AG09309 (cell line): ENCODE measurements at regions not wholly inside any gene's neighbourhood (a gene's known extent, or its start where the extent isn't known, plus 50 kb on each side); places are given as distances from the start of the nearest gene placed in this dataset.

Experiments
- DNase-seq: peaks from one replicate; pipeline ENCODE4 v3.0.0-alpha.2; 2010; ENCODE audit warnings: low read depth
- H3K4me3 ChIP-seq: 2 replicates; pipeline ENCODE4 v1.5.1; 2011; ENCODE audit warnings: mild to moderate bottlenecking, low read depth, low read length, moderate library complexity; ENCODE audit not compliant: control insufficient read depth
- CTCF ChIP-seq: IDR thresholded peaks from 2 replicates; pipeline ENCODE4 v1.5.1; 2011; ENCODE audit warnings: mild to moderate bottlenecking, low read depth, low read length, inconsistent platforms; ENCODE audit not compliant: insufficient read depth, control insufficient read depth; ENCODE audit errors: missing control alignments

GRCh38 chr1:219041818-219042217 lies 131.9 kb upstream of the LYPLAL1 start:
- no peak for DNase-seq
- TF ChIP-seq CTCF = no peak
- no peak overlapping the region for H3K4me3 ChIP-seq

- no peak overlapping the region for H3K4me3 ChIP-seq
- no peak for DNase-seq
- TF ChIP-seq CTCF = no peak
These were observed 130.9 kb upstream of the LYPLAL1 start for GRCh38 chr1:219042769-219043168.

DNA sequence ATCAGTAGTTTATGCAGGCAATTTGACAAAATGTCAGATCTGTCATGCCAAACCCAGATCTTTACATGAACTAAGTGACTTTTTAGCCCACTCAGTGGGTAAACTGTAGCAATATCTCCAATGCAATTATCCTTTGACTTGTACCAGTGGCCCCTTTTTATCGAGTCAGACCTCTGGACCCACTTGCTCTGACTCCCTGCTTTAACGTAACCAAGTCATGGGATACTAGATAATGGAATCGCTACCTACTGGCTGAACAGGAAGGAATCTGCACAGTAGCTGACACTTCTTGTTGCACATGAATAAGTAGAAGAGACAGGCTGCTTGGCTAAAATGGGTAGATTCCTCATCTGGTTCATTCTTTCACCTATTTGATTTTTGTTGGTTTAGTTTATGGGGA lies 128.4 kb upstream of the LYPLAL1 start:
- no peak for TF ChIP-seq CTCF
- no peak for DNase-seq
- H3K4me3 ChIP-seq = no peak overlapping the region

- no peak for DNase-seq
- no peak overlapping the region for H3K4me3 ChIP-seq
- TF ChIP-seq CTCF = no peak
These were observed 124.2 kb upstream of the LYPLAL1 start for GRCh38 chr1:219049501-219049900.

- H3K4me3 ChIP-seq = no peak overlapping the region
- DNase-seq = no peak
- no peak for TF ChIP-seq CTCF
These were observed 123.4 kb upstream of the LYPLAL1 start for GRCh38 chr1:219050086-219050821.

DNA sequence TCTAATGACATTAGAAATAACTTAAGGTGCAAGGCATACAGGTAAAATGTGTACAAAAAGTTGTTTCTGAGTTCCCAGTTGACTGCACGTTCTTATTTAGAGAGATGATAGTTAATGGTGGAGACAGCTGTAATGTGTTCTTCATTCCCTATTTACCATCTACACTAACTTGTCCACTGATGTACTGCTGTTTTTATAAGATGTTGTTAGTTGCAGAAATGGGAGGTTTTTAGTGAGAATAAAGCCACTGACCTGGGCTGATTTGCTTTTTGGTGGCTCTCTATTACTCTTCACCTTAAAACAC lies 122.9 kb upstream of the LYPLAL1 start:
- no peak overlapping the region for H3K4me3 ChIP-seq
- no peak for DNase-seq
- TF ChIP-seq CTCF = no peak

DNA sequence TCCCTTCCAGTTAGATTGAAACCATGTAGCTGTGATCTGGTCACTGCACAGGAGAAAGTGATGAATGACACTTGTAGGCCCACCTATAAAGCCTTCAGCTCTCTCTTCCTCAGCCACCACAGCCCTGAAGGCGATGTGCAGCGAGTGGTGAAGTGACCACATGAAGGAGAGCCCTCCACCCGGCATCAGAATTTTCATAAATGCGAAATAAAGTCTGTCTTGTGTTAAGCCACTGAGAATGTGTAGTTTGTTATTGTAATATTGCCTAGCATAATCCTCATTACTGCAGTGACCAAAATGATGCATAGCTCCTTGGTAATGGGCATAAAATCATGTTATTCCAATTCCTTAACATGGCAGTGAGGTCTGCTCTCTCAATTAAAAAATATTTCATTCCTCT lies 122.1 kb upstream of the LYPLAL1 start:
- no peak for TF ChIP-seq CTCF
- DNase-seq = no peak
- H3K4me3 ChIP-seq = no peak overlapping the region
